GM12875 (cell line): ENCODE measurements at regions not wholly inside any gene's neighbourhood (a gene's known extent, or its start where the extent isn't known, plus 50 kb on each side); places are given as distances from the start of the nearest gene placed in this dataset.

ENCODE experiments used
- H3K4me3 ChIP-seq: one replicate; pipeline ENCODE4 v1.5.1; 2011; ENCODE audit warnings: low read depth, low read length, control low read depth
- TF ChIP-seq, protein P1 (sequence below): IDR thresholded peaks from 2 replicates; pipeline ENCODE4 v1.5.1; 2011; ENCODE audit warnings: low read depth, mild to moderate bottlenecking, control low read depth, inconsistent platforms, low read length, moderate library complexity, borderline replicate concordance; ENCODE audit not compliant: insufficient read depth

DNA sequence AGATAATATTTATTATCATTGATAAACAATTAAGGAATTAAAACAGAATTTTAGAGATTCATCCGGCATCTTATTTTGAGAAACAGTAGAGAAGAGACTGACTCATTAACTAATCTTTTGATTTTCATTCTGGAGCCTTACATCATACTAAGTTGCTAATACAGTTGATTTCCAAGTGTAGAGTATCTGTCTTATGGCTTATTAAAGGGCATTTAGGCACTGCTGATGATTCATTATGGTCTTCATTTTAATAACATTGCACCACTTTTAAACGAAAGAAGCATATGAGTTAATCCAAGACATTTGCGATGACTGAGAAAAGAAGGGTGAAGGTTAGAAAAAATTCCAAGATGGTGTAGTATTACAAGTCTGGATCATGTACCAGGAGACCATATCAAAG lies 186.0 kb upstream of the CACNA2D1 start:
- TF ChIP-seq, protein P1, sequence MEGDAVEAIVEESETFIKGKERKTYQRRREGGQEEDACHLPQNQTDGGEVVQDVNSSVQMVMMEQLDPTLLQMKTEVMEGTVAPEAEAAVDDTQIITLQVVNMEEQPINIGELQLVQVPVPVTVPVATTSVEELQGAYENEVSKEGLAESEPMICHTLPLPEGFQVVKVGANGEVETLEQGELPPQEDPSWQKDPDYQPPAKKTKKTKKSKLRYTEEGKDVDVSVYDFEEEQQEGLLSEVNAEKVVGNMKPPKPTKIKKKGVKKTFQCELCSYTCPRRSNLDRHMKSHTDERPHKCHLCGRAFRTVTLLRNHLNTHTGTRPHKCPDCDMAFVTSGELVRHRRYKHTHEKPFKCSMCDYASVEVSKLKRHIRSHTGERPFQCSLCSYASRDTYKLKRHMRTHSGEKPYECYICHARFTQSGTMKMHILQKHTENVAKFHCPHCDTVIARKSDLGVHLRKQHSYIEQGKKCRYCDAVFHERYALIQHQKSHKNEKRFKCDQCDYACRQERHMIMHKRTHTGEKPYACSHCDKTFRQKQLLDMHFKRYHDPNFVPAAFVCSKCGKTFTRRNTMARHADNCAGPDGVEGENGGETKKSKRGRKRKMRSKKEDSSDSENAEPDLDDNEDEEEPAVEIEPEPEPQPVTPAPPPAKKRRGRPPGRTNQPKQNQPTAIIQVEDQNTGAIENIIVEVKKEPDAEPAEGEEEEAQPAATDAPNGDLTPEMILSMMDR: no peak
- no peak overlapping the region for H3K4me3 ChIP-seq

DNA sequence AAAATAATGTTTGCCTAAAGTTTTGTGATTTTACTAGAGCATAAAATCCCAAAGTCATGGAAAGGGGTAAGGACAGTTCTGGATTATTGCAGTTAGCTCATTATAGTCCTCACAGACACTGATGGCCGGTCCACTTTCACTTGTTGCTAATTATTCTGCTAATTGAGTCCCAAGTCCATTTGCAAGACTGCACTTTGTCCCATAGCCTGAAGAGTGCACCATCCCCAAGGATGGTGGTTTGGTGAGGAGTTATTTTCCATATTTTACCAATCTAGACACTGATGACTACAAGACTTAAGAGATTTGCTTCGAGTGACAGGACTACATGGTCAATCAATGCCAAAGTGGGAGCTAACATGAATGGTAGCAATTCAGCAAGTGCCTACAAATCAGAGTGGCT lies 181.8 kb upstream of the CACNA2D1 start:
- TF ChIP-seq, protein P1: no peak
- H3K4me3 ChIP-seq: no peak overlapping the region

DNA sequence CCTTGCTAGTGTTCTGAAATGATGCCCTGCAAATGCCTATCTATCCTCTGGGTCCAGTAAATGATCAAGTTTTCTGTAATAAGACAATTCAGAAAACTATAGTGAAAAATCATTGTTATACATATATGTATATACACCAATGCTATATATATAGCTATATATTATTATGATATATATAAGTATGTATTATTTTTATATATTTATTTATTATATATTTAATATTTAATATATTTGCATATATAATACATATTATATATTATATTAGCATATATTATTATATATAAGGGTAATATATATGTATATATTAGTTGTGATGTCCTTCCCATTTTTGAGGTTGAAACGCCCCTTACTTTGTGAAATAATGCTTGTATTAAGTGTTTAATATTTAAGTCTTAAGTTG lies 181.4 kb upstream of the CACNA2D1 start:
- H3K4me3 ChIP-seq: no peak overlapping the region
- TF ChIP-seq, protein P1: no peak

DNA sequence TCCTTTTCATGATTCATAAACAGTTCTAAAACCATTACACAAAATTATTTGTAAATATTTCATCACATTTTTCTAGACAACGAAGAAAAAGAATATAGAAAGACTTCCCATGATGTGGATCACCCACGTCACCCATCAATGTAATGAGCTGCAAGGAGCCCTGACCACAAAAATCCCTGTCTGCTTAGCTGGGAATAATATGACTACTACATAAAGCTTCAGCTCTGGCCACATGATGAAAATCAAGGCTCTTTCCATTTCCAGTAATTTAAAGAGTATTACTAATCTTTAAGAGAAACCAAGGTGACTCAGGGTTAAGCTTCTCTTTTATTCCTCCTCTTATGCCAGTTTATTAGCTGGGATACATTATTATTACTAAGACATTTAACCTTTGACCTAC lies 180.8 kb upstream of the CACNA2D1 start:
- TF ChIP-seq, protein P1: no peak
- no peak overlapping the region for H3K4me3 ChIP-seq

DNA sequence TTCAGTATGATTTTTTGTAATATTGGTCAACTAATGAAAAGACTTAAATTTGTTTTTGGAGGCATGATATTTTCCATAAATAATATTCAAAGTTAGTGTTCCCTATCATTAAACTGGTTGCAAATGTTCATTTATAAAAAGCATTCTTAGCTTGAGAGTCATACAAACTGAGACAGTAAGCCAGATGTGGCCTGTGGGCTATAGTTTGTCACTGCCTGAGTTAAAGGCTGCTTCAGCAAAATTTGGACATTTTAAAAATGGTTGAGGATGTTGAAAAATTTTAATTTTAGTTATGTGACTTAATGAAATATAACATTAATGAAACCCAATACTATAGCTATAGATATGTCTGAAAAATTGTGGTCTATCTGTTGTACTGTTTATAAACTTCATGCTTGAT lies 180.2 kb upstream of the CACNA2D1 start:
- H3K4me3 ChIP-seq: no peak overlapping the region
- TF ChIP-seq, protein P1: no peak

DNA sequence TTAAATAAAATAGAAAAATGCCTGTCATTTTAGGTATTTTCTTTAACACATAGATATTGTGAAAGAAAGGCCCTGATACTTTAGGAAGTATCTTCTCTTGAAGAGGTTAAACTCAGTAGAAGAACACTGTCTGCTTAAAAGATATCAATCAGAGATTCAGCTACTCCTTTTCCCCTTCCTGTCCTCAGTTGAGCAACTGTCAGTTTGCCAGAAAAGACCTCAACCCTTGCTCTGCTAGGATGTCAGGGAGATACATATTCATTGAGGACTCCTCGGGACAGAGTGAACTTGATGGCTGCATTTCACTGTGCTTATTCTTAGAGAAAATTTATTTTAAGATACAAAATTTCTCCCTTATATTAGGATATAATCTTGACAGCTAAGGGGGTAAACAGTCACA lies 173.6 kb upstream of the CACNA2D1 start:
- no peak overlapping the region for H3K4me3 ChIP-seq
- TF ChIP-seq, protein P1: no peak

DNA sequence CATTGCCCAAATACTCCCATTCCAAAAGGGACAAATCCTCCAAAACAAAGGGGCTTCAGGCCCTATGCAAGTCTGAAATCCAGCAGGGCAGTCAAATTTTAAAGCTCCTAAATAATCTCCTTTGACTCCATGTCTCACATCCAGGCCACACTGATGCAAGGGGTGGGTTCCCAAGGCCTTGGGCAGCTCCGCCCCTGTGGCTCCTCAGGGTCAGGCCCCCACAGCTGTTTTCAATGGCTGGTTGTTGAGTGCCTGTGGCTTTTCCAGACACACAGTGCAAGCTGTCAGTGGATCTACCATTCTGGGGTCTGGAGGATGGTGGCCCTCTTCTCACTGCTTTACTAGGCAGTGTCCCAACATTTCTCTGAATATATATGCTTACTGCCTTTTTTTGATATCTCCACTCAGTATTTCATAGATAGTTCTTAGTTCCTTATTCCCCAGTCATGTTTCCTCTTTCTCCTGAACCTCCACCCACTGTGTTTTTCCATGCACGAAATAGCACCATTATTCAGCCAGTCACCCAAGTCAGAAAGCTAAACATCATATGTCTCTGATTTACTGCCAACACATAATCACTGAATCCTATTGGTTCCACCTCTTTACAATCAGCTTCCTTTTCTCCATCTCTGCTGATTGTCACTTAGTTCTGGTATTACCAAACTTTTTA lies 172.6 kb upstream of the CACNA2D1 start:
- no peak overlapping the region for H3K4me3 ChIP-seq
- TF ChIP-seq, protein P1: no peak
